HG02870 (cell line): ENCODE measurements at regions not wholly inside any gene's neighbourhood (a gene's known extent, or its start where the extent isn't known, plus 50 kb on each side); places are given as distances from the start of the nearest gene placed in this dataset.
"Not testable (repeated sequence)": the region's sequence is repeated elsewhere in the genome, so short reads cannot be mapped to it uniquely, and the experiment has no call there.

Experiments used
- ATAC-seq: cut with Tn5 transposase; IDR thresholded peaks from one replicate; pipeline ENCODE4 v1.9.1; 2021; ENCODE audit warnings: mild to moderate bottlenecking, moderate library complexity; ENCODE audit not compliant: unreplicated experiment

DNA sequence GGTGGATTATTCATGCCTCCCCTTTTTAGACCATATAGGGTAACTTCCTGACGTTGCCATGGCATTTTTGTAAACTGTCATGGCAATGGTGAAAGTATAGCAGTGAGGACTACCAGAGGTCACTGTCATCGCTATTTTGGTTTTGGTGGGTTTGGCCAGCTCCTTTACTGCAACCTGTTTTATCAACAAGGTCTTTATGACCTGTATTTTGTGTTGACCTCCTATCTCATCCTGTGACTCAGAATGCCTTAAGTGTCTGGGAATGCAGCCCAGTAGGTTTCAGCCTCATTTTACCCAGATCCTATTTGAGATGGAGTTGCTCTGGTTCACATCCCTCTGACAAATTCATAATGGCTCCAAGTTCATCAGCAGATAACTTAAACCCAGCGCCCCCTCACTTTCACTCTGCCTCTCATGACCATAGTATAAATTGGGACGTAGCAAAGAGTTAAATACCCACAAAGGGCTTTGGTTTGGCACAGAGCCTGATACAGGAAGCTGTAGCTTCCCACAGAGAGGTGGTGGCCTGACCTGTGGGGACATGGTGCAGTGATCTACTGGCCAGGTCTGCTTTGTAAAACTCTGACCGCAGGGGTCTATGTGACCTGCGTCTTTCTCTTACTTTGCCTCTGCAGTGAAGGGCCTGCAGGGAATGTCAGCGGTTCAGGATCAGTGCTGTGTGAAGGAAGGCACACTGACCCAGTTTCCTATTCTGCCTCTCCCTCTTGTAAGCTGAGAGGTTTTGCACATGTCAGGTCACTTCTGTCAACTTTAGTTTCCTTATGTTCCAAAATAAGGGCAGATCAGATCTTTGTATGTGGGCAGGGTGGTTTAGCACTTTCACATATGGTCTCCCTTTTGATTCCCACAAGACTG is 78.1 kb upstream of the ZNF644 start:
- ATAC-seq, result no peak

DNA sequence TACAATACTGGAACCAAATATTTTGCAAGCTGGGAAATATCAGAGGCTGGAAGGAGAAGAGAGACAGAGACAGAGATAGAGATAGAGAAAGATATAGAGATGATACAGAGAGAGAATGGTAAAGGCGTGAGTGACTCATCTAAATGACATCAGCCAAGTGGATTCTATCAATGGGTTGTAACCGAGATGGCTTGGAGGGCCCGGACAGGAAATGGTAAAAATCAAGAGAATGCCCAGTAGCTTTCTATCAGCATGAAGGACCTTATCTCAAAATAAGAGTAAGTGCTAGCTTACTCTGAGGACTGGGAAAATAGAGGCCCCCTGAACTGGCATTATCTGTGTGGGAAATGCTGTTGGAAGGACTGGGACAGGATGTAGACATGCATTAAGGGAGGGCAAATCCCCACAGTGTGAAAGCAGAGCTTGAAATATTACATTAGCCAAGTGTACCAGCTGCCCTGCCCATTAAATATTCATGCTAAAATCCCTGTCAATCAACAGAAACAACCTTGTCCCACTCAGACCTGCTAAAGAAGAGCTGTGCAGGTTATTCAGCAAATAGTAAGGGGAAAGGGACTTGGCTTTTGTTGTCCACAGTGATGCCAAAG is 76.6 kb upstream of the ZNF644 start:
- no peak for ATAC-seq

DNA sequence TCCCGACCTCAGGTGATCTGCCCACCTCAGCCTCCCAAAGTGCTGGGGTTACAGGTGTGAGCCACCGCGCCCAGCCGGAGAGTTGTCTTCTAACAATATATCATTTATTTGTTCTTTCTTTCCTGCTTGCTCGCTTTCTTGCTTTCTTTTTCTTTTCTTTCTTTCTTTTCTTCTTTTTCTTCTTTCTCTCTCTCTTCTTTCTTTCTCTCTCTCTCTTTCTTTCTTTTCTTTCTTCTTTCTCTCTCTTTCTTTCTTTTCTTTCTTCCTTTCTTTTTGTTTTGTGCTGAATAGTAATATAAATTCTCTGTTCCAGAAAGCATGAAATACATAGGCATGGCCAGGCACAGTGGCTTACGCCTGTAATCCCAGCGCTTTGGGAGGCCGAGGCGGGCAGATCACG is 73.5 kb upstream of the ZNF644 start:
- ATAC-seq, result not testable (repeated sequence)

DNA sequence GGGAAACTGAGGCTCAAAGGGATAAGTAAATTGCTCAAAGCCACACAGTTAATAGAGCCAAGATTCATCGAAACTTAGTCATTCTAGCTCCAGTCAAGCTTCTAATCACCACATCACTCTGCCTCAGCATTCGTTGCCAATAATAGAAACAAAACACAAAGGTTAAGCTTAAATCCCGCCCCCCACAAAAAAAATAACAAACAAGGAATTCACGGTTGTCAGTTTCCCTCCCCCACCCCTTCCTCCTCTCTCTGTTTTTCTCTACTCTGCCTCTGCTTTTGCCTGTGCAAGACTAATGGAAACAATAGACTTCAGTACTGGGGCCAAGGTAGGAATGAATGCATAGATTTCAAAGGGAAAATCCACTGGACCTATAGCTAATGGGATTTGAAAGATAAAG is 70.7 kb upstream of the ZNF644 start:
- no peak for ATAC-seq

DNA sequence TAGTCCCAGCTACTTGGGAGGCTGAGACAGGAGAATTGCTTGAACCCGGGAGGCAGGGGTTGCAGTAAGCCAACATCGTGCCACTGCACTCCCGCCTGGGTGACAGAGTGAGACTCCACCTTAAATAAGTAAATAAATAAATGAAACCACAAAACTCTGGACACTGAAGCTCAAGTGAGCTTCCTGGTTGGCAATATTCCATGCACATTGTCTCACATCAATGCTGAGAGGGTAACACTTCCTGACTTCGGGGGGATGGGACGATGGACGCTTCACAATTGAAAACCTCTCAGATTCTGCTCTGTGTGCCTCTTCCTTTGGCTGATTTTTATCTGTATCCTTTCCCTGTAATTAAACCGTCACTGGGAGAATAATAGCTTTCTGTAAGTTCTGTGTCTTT is 70.0 kb upstream of the ZNF644 start:
- no peak for ATAC-seq

DNA sequence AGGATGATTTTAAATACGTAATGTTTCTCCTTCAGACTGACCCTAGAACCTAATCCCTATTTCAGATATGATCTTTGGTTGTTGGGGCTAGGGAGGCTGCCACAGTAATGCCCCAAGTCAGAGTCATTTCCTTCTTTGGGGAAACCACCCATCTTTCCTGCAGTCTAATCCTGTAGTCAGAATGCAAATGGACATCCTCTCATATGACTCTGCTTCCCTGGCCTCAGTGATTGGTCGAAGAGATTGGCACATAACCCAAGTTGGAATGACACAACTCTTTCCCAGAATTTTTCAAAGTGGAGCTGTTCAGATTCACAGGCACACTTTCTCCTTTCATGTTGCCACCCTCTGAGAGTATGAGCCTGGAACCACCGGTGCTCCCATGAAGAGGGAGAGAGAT is 58.8 kb upstream of the ZNF644 start:
- peak; percentile 71 for ATAC-seq

DNA sequence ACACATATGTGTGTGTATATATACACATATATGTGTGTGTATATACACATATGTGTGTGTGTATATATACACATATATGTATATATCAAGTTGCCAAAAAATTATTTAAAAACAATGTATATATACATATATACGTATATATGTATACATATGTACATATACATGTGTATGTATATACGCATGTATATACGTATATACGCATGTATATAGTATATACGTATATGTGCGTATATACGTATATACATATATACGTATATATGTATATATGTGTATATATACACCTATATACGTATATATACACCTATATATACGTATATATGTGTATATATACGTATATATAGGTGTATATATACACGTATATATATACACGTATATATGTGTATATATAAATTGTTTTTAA is 57.0 kb upstream of the ZNF644 start:
- ATAC-seq, result no peak

DNA sequence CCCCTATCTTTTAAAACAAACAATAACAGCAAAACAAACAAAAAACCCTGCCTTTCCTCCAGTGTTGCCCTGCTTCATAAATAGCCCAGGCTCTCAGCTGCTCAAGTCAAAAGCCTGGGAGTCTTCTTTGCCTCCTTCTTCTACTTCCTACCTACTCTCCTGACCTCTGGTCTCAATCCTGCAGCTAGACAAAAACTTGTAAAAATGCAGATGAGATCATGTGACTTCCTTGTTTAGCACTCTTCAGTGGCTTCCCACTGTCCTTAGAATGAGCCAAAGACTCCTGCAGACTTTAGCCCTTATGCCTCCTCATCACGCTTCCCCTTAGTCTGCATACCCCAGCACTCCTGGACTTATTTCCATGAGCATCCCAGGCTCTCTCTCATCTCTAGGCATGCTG is 55.0 kb upstream of the ZNF644 start:
- no peak for ATAC-seq

DNA sequence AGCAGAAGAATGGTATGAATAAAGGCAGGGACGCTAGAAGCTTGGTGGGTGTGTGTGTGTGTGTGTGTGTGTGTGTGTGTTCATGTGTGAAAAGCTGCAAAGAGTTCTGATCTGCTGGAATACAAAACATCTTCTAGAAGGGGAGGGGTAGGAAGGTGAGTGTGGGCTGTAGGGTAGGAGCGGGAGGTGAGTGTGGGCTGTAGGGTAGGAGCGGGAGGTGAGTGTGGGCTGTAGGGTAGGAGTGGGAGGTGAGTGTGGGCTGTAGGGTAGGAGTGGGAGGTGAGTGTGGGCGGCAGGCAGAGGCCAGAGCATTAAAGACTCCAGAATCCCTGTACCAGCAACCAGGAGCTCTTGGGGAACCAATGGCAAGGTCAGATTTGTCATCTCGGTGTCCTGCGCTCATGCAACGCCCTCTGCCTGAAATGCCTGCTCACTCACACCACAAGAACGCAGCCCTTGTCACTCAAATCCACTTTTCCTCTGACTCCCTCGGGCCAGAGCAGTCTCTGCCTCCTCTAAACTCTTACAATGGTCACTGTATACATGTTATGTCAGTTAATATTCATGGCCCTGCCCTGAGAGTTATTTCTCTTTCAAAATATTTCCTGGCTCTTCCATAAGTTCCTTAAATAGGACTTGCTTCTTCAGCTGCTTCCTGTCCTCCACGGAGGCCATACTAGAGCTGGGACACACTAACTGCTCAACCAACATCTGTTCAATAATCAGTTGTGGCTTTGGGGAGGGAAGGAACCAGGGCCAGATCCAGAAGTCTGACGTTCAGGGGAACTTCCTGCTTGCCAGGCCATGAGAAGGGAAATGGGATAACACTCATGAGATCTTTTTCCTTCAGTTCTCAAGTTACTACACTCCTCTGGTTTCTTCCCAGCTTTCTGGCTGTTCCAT is 53.6 kb upstream of the ZNF644 start:
- ATAC-seq, result no peak

DNA sequence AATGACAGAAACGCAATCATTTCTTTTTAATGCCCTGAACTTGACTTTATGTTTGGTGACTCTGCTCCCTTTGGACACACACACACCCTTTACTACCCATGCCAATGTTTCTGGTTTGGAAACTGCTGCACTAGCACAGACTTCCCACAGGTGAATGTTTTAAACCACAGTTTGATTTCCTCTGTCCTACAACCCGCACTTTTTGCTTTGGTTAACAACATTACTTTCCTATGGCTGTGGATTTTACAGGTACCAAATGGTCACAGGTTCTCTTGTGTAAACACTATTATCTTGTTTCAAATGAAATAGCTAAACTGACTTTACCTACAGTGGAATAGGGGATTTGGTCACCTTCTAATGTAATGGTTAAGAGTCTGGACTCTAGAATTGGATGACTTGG is 51.5 kb upstream of the ZNF644 start:
- no peak for ATAC-seq

DNA sequence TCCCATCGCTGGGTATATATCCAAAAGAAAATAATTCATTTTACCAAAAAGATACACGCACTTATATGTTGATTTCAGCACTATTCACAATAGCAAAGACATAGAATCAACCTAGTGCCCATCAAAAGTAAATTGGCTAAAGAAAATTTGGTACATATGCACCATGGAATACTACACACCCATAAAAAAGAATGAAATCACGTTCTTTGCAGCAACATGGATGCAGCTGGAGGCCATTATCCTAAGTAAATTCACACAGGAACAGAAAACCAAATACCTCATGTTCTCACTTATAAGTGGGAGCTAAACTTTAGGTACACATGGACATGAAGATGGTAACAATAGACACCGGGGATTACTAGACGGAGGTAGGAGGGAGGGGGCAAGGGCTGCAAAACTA is 50.0 kb upstream of the ZNF644 start:
- no peak for ATAC-seq
